ENCODE measurements at regions not wholly inside any gene's neighbourhood (a gene's known extent, or its start where the extent isn't known, plus 50 kb on each side); places are given as distances from the start of the nearest gene placed in this dataset.
A peak's percentile ranks its signal among the peaks of the same experiment; 100 is the strongest.

- no peak overlapping the region for H3K4me3 ChIP-seq (replicated peaks in 1 of 2; ENCODE audit: low read depth in 2 of 2, low read length in 2 of 2)
- DNase-seq (ENCODE audit: low read depth in 2 of 2): peak in 1 of 2 donors; percentile 34
- TF ChIP-seq CTCF (IDR thresholded peaks at IDR 0.05; ENCODE audit: low read depth, low read length): no peak
Measured at GRCh38 chr3:105040026-105040622, 326.6 kb upstream of the ALCAM start.

GRCh38 chr3:105042586-105042985 is 324.1 kb upstream of the ALCAM start:
- H3K4me3 ChIP-seq (replicated peaks in 1 of 2; ENCODE audit: low read depth in 2 of 2, low read length in 2 of 2): no peak overlapping the region
- no peak for TF ChIP-seq CTCF (IDR thresholded peaks at IDR 0.05; ENCODE audit: low read depth, low read length)
- peak in 1 of 2 donors; percentile 6 for DNase-seq (ENCODE audit: low read depth in 2 of 2)

- no peak for DNase-seq (ENCODE audit: low read depth in 2 of 2)
- TF ChIP-seq CTCF (IDR thresholded peaks at IDR 0.05; ENCODE audit: low read depth, low read length): no peak
- no peak overlapping the region for H3K4me3 ChIP-seq (replicated peaks in 1 of 2; ENCODE audit: low read depth in 2 of 2, low read length in 2 of 2)
Measured at GRCh38 chr3:105051111-105051510, 315.6 kb upstream of the ALCAM start.

GRCh38 chr3:105051972-105052371 is 314.7 kb upstream of the ALCAM start:
- TF ChIP-seq CTCF (IDR thresholded peaks at IDR 0.05; ENCODE audit: low read depth, low read length): no peak
- H3K4me3 ChIP-seq (replicated peaks in 1 of 2; ENCODE audit: low read depth in 2 of 2, low read length in 2 of 2): no peak overlapping the region
- DNase-seq (ENCODE audit: low read depth in 2 of 2): no peak

- DNase-seq (ENCODE audit: low read depth in 2 of 2): no peak
- H3K4me3 ChIP-seq (replicated peaks in 1 of 2; ENCODE audit: low read depth in 2 of 2, low read length in 2 of 2): no peak overlapping the region
- no peak for TF ChIP-seq CTCF (IDR thresholded peaks at IDR 0.05; ENCODE audit: low read depth, low read length)
Measured at GRCh38 chr3:105062853-105063252, 303.9 kb upstream of the ALCAM start.

GRCh38 chr3:105065895-105066839 is 300.5 kb upstream of the ALCAM start:
- H3K4me3 ChIP-seq (replicated peaks in 1 of 2; ENCODE audit: low read depth in 2 of 2, low read length in 2 of 2): no peak overlapping the region
- peak in 1 of 2 donors; percentile 35 for DNase-seq (ENCODE audit: low read depth in 2 of 2)
- TF ChIP-seq CTCF (IDR thresholded peaks at IDR 0.05; ENCODE audit: low read depth, low read length): no peak
